GM23338 (cell line): ENCODE measurements at regions not wholly inside any gene's neighbourhood (a gene's known extent, or its start where the extent isn't known, plus 50 kb on each side); places are given as distances from the start of the nearest gene placed in this dataset.

Experiments used
- EZH2 ChIP-seq: fragments of 200-600 bp; sonication (generic); IDR thresholded peaks from one replicate; pipeline ENCODE4 v1.8.0; 2017; ENCODE audit warnings: antibody characterized with exemption, mild to moderate bottlenecking, low read depth; ENCODE audit not compliant: unreplicated experiment
- ZNF114 ChIP-seq: fragments of 250-450 bp; sonication (Bioruptor Pico); IDR thresholded peaks from 2 replicates; pipeline ENCODE4 v1.5.0; 2020; ENCODE audit warnings: mild to moderate bottlenecking, moderate library complexity
- TF ChIP-seq, protein P1 (sequence below), 2 experiments: fragments of 200-600 bp in 1 of 2; sonication (generic) in 1 of 2; conservative IDR thresholded peaks; 2 replicates each; pipeline versions ENCODE4 v1.5.1 to v1.6.1; 2016 to 2017; ENCODE audit warnings: antibody characterized with exemption in 2 of 2, low read depth in 2 of 2, mild to moderate bottlenecking in 2 of 2, moderate library complexity in 1 of 2

DNA sequence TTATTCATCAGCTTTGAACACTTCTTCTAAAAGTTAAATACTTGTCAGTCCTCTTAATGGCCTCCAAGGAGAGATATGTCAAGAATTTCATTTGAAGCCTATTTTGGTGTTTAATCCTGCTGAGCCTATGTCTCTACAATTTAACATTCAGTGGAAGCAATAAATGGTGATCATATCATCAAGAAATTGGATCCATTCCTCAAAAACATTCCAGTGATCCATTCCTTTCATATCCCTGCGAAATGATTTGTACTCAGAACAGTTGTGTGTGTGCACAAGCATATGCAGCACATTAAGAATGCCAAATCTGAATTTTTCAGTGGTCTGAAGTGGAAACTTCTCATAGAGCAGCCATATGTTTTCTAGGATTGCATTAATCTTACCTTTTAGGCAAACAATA, 373.7 kb upstream of the SYT1 start:
- TF ChIP-seq EZH2 (no peak), ZNF114 (CRISPR knock-in tag) (no peak)
- TF ChIP-seq, protein P1, sequence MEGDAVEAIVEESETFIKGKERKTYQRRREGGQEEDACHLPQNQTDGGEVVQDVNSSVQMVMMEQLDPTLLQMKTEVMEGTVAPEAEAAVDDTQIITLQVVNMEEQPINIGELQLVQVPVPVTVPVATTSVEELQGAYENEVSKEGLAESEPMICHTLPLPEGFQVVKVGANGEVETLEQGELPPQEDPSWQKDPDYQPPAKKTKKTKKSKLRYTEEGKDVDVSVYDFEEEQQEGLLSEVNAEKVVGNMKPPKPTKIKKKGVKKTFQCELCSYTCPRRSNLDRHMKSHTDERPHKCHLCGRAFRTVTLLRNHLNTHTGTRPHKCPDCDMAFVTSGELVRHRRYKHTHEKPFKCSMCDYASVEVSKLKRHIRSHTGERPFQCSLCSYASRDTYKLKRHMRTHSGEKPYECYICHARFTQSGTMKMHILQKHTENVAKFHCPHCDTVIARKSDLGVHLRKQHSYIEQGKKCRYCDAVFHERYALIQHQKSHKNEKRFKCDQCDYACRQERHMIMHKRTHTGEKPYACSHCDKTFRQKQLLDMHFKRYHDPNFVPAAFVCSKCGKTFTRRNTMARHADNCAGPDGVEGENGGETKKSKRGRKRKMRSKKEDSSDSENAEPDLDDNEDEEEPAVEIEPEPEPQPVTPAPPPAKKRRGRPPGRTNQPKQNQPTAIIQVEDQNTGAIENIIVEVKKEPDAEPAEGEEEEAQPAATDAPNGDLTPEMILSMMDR (conservative IDR thresholded peaks at IDR 0.05; ENCODE audit: low read depth in 2 of 2), result no peak
